ENCODE measurements at regions not wholly inside any gene's neighbourhood (a gene's known extent, or its start where the extent isn't known, plus 50 kb on each side); places are given as distances from the start of the nearest gene placed in this dataset.
"Not testable (repeated sequence)": the region's sequence is repeated elsewhere in the genome, so short reads cannot be mapped to it uniquely, and the experiment has no call there.

DNA sequence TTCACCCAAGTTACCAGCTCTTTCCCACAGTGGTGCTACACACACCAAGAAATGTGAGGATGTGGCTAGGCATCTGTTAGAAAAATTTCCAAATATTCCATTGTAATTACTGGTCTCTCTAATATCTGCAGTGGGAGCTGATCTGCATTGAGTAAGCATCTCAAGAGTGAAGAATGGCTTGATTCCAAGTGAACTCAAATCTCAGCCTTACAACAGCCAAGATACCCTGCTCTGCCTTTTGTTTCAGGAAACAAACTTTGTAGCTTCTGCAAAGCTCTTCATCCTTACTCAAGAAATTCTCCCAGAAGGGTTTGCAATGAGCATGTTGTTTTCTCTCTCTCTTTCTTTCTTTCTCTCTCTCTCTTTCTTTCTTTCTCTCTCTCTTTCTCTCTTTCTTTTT is 181.1 kb downstream of the FCRL5 start:
- no peak for DNase-seq (ENCODE audit: extremely low read depth, low read depth)
- no peak overlapping the region for H3K4me3 ChIP-seq (replicated peaks; ENCODE audit: low read depth, low read length)
- TF ChIP-seq CTCF (IDR thresholded peaks at IDR 0.05; ENCODE audit: low read depth, low read length, missing control alignments) = no peak

DNA sequence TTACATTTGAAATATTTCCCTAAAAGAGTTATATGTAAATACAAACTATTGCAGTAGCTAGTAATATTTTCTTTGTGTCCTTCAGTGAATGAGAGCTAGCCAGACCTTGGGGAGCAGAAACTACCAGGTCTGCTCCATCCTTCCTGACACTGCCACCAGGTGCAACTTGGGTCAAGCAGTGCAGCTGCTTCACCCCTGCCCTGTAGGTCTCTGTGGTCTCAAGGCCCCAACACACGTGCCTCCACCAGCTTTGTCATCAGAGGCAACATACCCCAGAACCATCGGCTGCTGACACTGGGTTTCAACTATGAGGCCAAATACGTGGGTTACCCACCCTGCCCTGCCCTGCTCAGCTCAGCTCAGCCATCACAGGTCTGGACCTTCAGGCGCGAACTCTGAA is 181.6 kb downstream of the FCRL5 start:
- no peak for DNase-seq (ENCODE audit: extremely low read depth, low read depth)
- no peak overlapping the region for H3K4me3 ChIP-seq (replicated peaks; ENCODE audit: low read depth, low read length)
- TF ChIP-seq CTCF (IDR thresholded peaks at IDR 0.05; ENCODE audit: low read depth, low read length, missing control alignments) = no peak

DNA sequence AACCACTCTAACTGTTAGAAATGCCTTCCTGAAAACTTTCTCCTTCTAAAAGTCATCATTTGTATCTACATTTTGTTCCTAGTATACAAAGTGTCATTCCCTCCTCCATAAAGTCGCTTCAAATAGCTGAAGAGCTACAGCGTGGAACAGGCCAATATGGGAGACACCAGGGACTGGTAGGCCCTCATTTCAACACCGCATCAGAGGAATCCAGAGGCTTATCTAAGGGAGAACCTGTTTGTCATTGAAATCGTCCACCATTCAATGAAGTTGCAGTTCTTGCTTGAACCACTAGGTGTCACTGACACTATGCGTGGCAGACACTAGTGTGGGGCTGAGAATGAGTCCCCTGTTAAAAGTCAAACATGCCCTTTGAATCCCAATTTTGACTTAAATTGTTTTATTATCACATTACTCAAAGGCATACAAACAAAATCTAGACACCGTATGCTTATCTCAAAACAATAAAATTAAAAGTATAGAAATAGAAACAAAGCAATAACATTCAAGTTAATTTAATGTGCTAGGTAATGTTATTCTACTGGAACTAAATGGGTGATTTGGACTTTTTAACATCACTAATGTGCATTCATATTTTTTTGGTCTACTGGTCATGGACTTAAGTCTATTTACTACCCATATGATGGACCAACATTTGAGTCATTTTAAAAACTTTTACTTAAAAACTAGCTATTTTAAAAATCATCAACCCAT is 182.3 kb downstream of the FCRL5 start:
- H3K4me3 ChIP-seq (replicated peaks; ENCODE audit: low read depth, low read length) = no peak overlapping the region
- peak; percentile 87 for TF ChIP-seq CTCF (IDR thresholded peaks at IDR 0.05; ENCODE audit: low read depth, low read length, missing control alignments)
- peak; percentile 12 for DNase-seq (ENCODE audit: extremely low read depth, low read depth)

DNA sequence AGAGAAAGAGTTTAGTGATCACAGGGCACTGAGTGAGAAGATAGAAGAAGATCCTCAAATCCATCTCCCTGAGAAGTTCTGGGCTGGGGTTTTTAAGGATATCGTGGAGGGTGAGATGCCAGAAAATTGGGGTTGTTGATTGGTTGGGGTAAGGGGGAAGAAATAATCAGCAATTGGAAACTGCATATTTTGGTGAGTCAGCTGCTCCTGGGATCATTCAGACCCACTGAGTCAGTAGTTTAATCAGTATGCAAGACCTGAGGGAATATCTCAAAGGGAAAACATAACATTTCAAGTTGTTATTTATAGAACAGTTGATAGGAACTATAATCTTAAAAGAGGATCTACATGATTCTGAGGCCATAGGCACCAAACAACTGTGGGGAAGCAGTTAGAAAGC is 183.4 kb downstream of the FCRL5 start:
- not testable (repeated sequence) for H3K4me3 ChIP-seq (replicated peaks; ENCODE audit: low read depth, low read length); DNase-seq (ENCODE audit: extremely low read depth, low read depth)

GRCh38 chr1:157368363-157368762 is 184.0 kb downstream of the FCRL5 start:
- no peak overlapping the region for H3K4me3 ChIP-seq (replicated peaks; ENCODE audit: low read depth, low read length)
- DNase-seq (ENCODE audit: extremely low read depth, low read depth) = no peak
- TF ChIP-seq CTCF (IDR thresholded peaks at IDR 0.05; ENCODE audit: low read depth, low read length, missing control alignments) = no peak

DNA sequence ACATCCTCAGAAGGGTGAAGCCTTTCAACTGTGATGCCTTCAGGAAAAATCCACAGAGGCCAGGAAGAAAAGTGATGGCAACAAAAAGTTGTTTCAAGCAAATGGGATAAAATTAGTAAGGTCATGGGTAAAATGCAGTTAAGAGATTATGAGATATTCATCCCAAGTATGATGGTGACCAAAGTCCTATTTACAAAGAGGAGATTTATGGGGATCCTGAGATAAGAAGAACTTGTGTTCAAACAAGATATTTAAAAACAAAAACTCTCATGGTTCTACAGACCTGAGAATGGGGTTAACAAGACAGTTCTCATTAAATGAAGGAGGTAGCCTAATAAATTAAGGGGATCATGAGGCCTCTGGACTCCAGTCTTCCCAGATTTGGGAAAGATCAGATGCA is 184.4 kb downstream of the FCRL5 start:
- DNase-seq (ENCODE audit: extremely low read depth, low read depth) = no peak
- no peak for TF ChIP-seq CTCF (IDR thresholded peaks at IDR 0.05; ENCODE audit: low read depth, low read length, missing control alignments)
- no peak overlapping the region for H3K4me3 ChIP-seq (replicated peaks; ENCODE audit: low read depth, low read length)

GRCh38 chr1:157367091-157367739 is 185.1 kb downstream of the FCRL5 start:
- no peak for DNase-seq (ENCODE audit: extremely low read depth, low read depth)
- no peak for TF ChIP-seq CTCF (IDR thresholded peaks at IDR 0.05; ENCODE audit: low read depth, low read length, missing control alignments)
- no peak overlapping the region for H3K4me3 ChIP-seq (replicated peaks; ENCODE audit: low read depth, low read length)
